B cell (primary cell): ENCODE measurements at regions not wholly inside any gene's neighbourhood (a gene's known extent, or its start where the extent isn't known, plus 50 kb on each side); places are given as distances from the start of the nearest gene placed in this dataset.

Experiments
- ATAC-seq: fragments of 200-7000 bp; cut with Tn5 transposase; one replicate; pipeline ENCODE4 v1.10.0; 2021; ENCODE audit warnings: low read depth, mild to moderate bottlenecking, moderate number of reproducible peaks, moderate library complexity
- CTCF ChIA-PET: fragments of 350-600 bp; sonication (Branson Sonifier 250); formaldehyde crosslinking; loops from one replicate; lab custom pipeline; 2021; ENCODE audit warnings: antibody characterized with exemption, inconsistent platforms; lab: Charles Lee
- POLR2A ChIA-PET: fragments of 350-600 bp; sonication (Branson Sonifier 250); formaldehyde crosslinking; loops from one replicate; lab custom pipeline; 2021; ENCODE audit warnings: antibody characterized with exemption; lab: Charles Lee
- DNase-seq: peaks from one replicate; pipeline ENCODE4 v3.0.0; 2013
- H2AFZ ChIP-seq: 2 replicates; pipeline ENCODE4 v1.6.1; 2012; ENCODE audit warnings: mild to moderate bottlenecking, low read depth, low read length; ENCODE audit not compliant: insufficient read depth, poor library complexity, severe bottlenecking
- H3K27ac ChIP-seq, 2 donors: 1 replicate in 1 of 2; 2 replicates in 1 of 2; pipeline ENCODE4 v1.5.1; 2012 to 2013; ENCODE audit warnings: low read length in 2 of 2, mild to moderate bottlenecking in 2 of 2, moderate library complexity in 1 of 2
- H3K27me3 ChIP-seq, 4 experiments: fragments of 200-600 bp in 1 of 4; sonication (generic) in 1 of 4; replicated peaks in 1 of 4; 1 replicate in 2 of 4; 2 replicates in 2 of 4; pipeline versions ENCODE4 v1.6.1 to v1.7.0; 2013 to 2016; ENCODE audit warnings: low read length in 3 of 4, mild to moderate bottlenecking in 2 of 4, mixed read lengths in 1 of 4, moderate library complexity in 1 of 4; ENCODE audit not compliant: insufficient read depth in 4 of 4, control insufficient read depth in 3 of 4; ENCODE audit errors: control extremely low read depth in 1 of 4
- H3K36me3 ChIP-seq, 2 experiments: replicated peaks in 1 of 2; 1 replicate in 1 of 2; 2 replicates in 1 of 2; pipeline versions ENCODE4 v1.6.1 to v1.7.1; 2013; ENCODE audit warnings: low read length in 1 of 2; ENCODE audit not compliant: insufficient read depth in 2 of 2, control insufficient read depth in 1 of 2; ENCODE audit errors: control extremely low read depth in 1 of 2, extremely low read depth in 1 of 2
- H3K4me1 ChIP-seq, 2 donors: fragments of 200-600 bp in 1 of 2; sonication (generic) in 1 of 2; 1 replicate in 1 of 2; 2 replicates in 1 of 2; pipeline versions ENCODE4 v1.5.1 to v1.6.1; 2013 to 2017; ENCODE audit warnings: low read length in 2 of 2; ENCODE audit not compliant: control insufficient read depth in 2 of 2, insufficient read depth in 2 of 2
- H3K4me2 ChIP-seq: replicated peaks from 2 replicates; pipeline ENCODE3; 2012; ENCODE audit warnings: mild to moderate bottlenecking, low read depth, low read length; ENCODE audit not compliant: poor library complexity, severe bottlenecking
- H3K4me3 ChIP-seq, 5 experiments: fragments of 200-600 bp in 1 of 5; sonication (generic) in 1 of 5; 1 replicate in 3 of 5; 2 replicates in 2 of 5; pipeline versions ENCODE4 v1.5.1 to v1.7.0; 2011 to 2016; ENCODE audit warnings: low read length in 4 of 5, mild to moderate bottlenecking in 4 of 5, low read depth in 2 of 5, control low read depth in 1 of 5, moderate library complexity in 1 of 5; ENCODE audit not compliant: insufficient read depth in 1 of 5; ENCODE audit errors: control extremely low read depth in 1 of 5, extremely low read depth in 1 of 5
- H3K79me2 ChIP-seq: fragments of 200-600 bp; sonication (generic); one replicate; pipeline ENCODE4 v1.6.0; 2016; ENCODE audit warnings: low read length; ENCODE audit not compliant: control insufficient read depth, insufficient read depth
- H3K9ac ChIP-seq: fragments of 200-600 bp; sonication (generic); 2 replicates; pipeline ENCODE4 v1.6.1; 2017; ENCODE audit warnings: mild to moderate bottlenecking, low read length, moderate library complexity
- H3K9me3 ChIP-seq, 3 donors: one replicate each; pipeline versions ENCODE4 v1.6.1 to v1.7.1; 2013; ENCODE audit warnings: low read length in 2 of 3; ENCODE audit not compliant: control insufficient read depth in 2 of 3, insufficient read depth in 1 of 3; ENCODE audit errors: control extremely low read depth in 1 of 3
- H4K20me1 ChIP-seq: 2 replicates; pipeline ENCODE4 v1.6.0; 2012; ENCODE audit warnings: mild to moderate bottlenecking, low read length; ENCODE audit not compliant: insufficient read depth, control insufficient read depth, poor library complexity, severe bottlenecking
- H3K27ac Mint-ChIP-seq: one replicate; pipeline ENCODE4 v1.8.0; 2021; ENCODE audit warnings: mixed read lengths
- H3K27me3 Mint-ChIP-seq: one replicate; pipeline ENCODE4 v1.8.0; 2021; ENCODE audit warnings: mixed read lengths
- H3K4me1 Mint-ChIP-seq: one replicate; pipeline ENCODE4 v1.8.0; 2021; ENCODE audit warnings: mixed read lengths
- H3K4me3 Mint-ChIP-seq: one replicate; pipeline ENCODE4 v1.8.0; 2021; ENCODE audit warnings: mixed read lengths
- H3K9me3 Mint-ChIP-seq: one replicate; pipeline ENCODE4 v1.8.0; 2022; ENCODE audit warnings: mixed read lengths; ENCODE audit not compliant: insufficient read depth
- CTCF ChIP-seq: fragments of 200-600 bp; IDR thresholded peaks from one replicate; pipeline ENCODE4 v1.8.0; 2022; ENCODE audit warnings: antibody characterized with exemption, mild to moderate bottlenecking
- EZH2 ChIP-seq: IDR thresholded peaks from 2 replicates; pipeline ENCODE4 v1.6.1; 2012; ENCODE audit warnings: borderline replicate concordance, low read depth, mild to moderate bottlenecking, moderate library complexity, low read length; ENCODE audit not compliant: insufficient read depth, poor library complexity, severe bottlenecking
- WGBS: methylation state at CpG from one replicate; pipeline ENCODE4 v1.1.5; 2013; ENCODE audit warnings: missing lambda C conversion rate; ENCODE audit not compliant: insufficient coverage; 5-methylcytosine and 5-hydroxymethylcytosine counted together
- intact Hi-C: fragments of 100-400 bp; cut with micrococcal nuclease; formaldehyde crosslinking; loops from one replicate; pipeline ENCODE4 v1.10.0; 2022

DNA sequence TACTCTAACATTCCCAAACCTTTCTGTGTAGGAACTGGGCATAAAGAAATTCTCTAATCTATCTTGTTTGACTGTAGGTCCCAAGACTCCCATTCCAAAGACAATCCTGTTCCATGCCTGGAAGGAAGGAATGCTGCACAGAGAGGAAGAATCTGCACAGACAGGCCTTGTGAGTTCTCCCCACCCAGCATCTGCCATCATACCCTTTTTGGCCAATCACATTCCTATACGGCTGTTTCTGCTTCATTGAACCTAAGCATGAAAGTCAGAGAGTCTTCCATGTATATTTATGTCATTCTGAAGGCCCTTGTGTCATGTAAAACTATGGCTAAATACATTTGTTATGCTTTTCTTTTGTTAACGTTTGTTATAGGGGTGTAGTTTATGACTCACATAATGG is 667.7 kb upstream of the IGFBP7 start:
- TF ChIP-seq EZH2 (no peak), CTCF (no peak)
- Histone ChIP-seq H3K27ac (no peak overlapping the region), H3K36me3 (no peaks in the 10 kb centered on the region), H3K4me2 (no peak overlapping the region), H3K27me3 (no peaks in the 10 kb centered on the region), H3K79me2 (no peaks in the 10 kb centered on the region), H3K4me3 (no peak overlapping the region), H2AFZ (no peak overlapping the region), H3K4me1 (no peaks in the 10 kb centered on the region), H4K20me1 (no peaks in the 10 kb centered on the region), H3K9me3 (peaks cover 0 to 3% (median 0%) of the 10 kb centered on the region in 3 donors), H3K9ac (no peak overlapping the region)
- Mint-ChIP-seq H3K4me1 (no peaks in the 10 kb centered on the region), H3K27ac (no peak overlapping the region), H3K4me3 (no peak overlapping the region), H3K27me3 (no peaks in the 10 kb centered on the region), H3K9me3 (peaks cover 4% of the 10 kb centered on the region)
- ATAC-seq (no peak), DNase-seq (no peak)
- intact Hi-C loops: no loop called here
- ChIA-PET CTCF (no interaction called here), POLR2A (no interaction called here)
- no CpG with 5 or more reads among the region's 2 CpGs for WGBS

GRCh38 chr4:57774681-57775080 is 664.5 kb upstream of the IGFBP7 start:
- Histone ChIP-seq H3K4me1 (no peaks in the 10 kb centered on the region), H3K27ac (no peak overlapping the region), H3K79me2 (no peaks in the 10 kb centered on the region), H3K27me3 (no peaks in the 10 kb centered on the region), H3K9me3 (peaks cover 0 to 3% (median 0%) of the 10 kb centered on the region in 3 donors), H4K20me1 (no peaks in the 10 kb centered on the region), H3K4me2 (no peak overlapping the region), H3K36me3 (no peaks in the 10 kb centered on the region), H2AFZ (no peak overlapping the region), H3K9ac (no peak overlapping the region), H3K4me3 (no peak overlapping the region)
- DNase-seq (no peak), ATAC-seq (no peak)
- Mint-ChIP-seq H3K27ac (no peak overlapping the region), H3K9me3 (peaks cover 6% of the 10 kb centered on the region), H3K27me3 (no peaks in the 10 kb centered on the region), H3K4me3 (no peak overlapping the region), H3K4me1 (no peaks in the 10 kb centered on the region)
- intact Hi-C loops: no loop called here
- POLR2A ChIA-PET: no interaction called here
- CTCF ChIA-PET: interaction anchor here (0.6 kb wide), 1 partner anchor 8 kb away, joined by 3 read pairs; no protein-coding TSS in a partner anchor
- TF ChIP-seq CTCF (no peak), EZH2 (no peak)
- no CpG with 5 or more reads among the region's 3 CpGs for WGBS
